H1 (cell line): ENCODE measurements at regions not wholly inside any gene's neighbourhood (a gene's known extent, or its start where the extent isn't known, plus 50 kb on each side); places are given as distances from the start of the nearest gene placed in this dataset.

Experiments used
- CTCF ChIA-PET: fragments of 300-600 bp; sonication (Branson Sonifier 250); formaldehyde crosslinking; loops from one replicate; lab custom pipeline; 2021; ENCODE audit not compliant: partially characterized antibody; lab: Charles Lee
- POLR2A ChIA-PET: fragments of 300-600 bp; sonication (Branson Sonifier 250); formaldehyde crosslinking; loops from one replicate; lab custom pipeline; 2021; ENCODE audit warnings: inconsistent platforms; ENCODE audit not compliant: partially characterized antibody; lab: Charles Lee
- DNase-seq, 2 experiments: peaks; one replicate each; pipeline versions ENCODE4 v3.0.0 to v3.0.0-alpha.2; 2010 to 2022; ENCODE audit warnings: low spot score in 2 of 2, low read depth in 1 of 2, mixed read lengths in 1 of 2
- FAIRE-seq: peaks from 2 replicates; lab custom pipeline; 2011; peaks lifted over from hg19 to GRCh38; lab: Jason Lieb, UNC
- H2AFZ ChIP-seq: 2 replicates; pipeline ENCODE4 v1.8.1; 2012; ENCODE audit warnings: low read length, inconsistent platforms
- H2AK5ac ChIP-seq: 2 replicates; pipeline ENCODE4 v1.6.1; 2013; ENCODE audit warnings: low read depth, low read length
- H2BK120ac ChIP-seq: replicated peaks from 2 replicates; pipeline ENCODE3; 2013; ENCODE audit warnings: low read depth, low read length, inconsistent platforms
- H2BK12ac ChIP-seq: 2 replicates; pipeline ENCODE4 v1.6.1; 2013; ENCODE audit warnings: low read depth, low read length
- H2BK15ac ChIP-seq: 2 replicates; pipeline ENCODE4 v1.6.1; 2013; ENCODE audit warnings: low read length
- H2BK20ac ChIP-seq: 2 replicates; pipeline ENCODE4 v1.6.1; 2013; ENCODE audit warnings: low read length
- H2BK5ac ChIP-seq: 2 replicates; pipeline ENCODE4 v1.6.1; 2013; ENCODE audit warnings: low read depth, low read length
- H3K14ac ChIP-seq: 2 replicates; pipeline ENCODE4 v1.6.1; 2013; ENCODE audit warnings: inconsistent platforms; ENCODE audit not compliant: insufficient read length
- H3K18ac ChIP-seq: 2 replicates; pipeline ENCODE4 v1.6.1; 2013; ENCODE audit warnings: low read length; ENCODE audit errors: extremely low read depth
- H3K23ac ChIP-seq: 2 replicates; pipeline ENCODE4 v1.6.1; 2013; ENCODE audit warnings: inconsistent platforms; ENCODE audit not compliant: insufficient read length
- H3K23me2 ChIP-seq: 2 replicates; pipeline ENCODE4 v1.6.1; 2013; ENCODE audit warnings: low read depth, low read length
- H3K27ac ChIP-seq: 2 replicates; pipeline ENCODE4 v1.6.1; 2011; ENCODE audit warnings: low read depth, low read length, inconsistent platforms
- H3K27me3 ChIP-seq, 4 experiments: replicated peaks in 1 of 4; 1 replicate in 1 of 4; 2 replicates in 3 of 4; pipeline versions ENCODE4 v1.6.1 to v1.8.1; 2011 to 2013; ENCODE audit warnings: low read length in 3 of 4, mild to moderate bottlenecking in 3 of 4, inconsistent platforms in 2 of 4, mixed read lengths in 2 of 4, moderate library complexity in 1 of 4; ENCODE audit not compliant: control insufficient read depth in 3 of 4, insufficient read depth in 3 of 4; ENCODE audit errors: extremely low read depth in 1 of 4
- H3K36me3 ChIP-seq, 4 experiments: 2 replicates each; pipeline versions ENCODE4 v1.6.1 to v1.8.1; 2011 to 2013; ENCODE audit warnings: mild to moderate bottlenecking in 4 of 4, low read length in 3 of 4, moderate library complexity in 2 of 4, control low read depth in 1 of 4, inconsistent platforms in 1 of 4; ENCODE audit not compliant: insufficient read depth in 4 of 4, control insufficient read depth in 2 of 4
- H3K4ac ChIP-seq: replicated peaks from 2 replicates; pipeline ENCODE3; 2013; ENCODE audit warnings: low read length, low read depth, mixed read lengths, inconsistent platforms; ENCODE audit not compliant: insufficient read length
- H3K4me1 ChIP-seq, 4 experiments: replicated peaks in 1 of 4; 1 replicate in 1 of 4; 2 replicates in 3 of 4; pipeline versions ENCODE4 v1.6.1 to v1.8.1; 2011 to 2013; ENCODE audit warnings: low read length in 3 of 4, inconsistent platforms in 2 of 4, mixed read lengths in 1 of 4; ENCODE audit not compliant: insufficient read depth in 4 of 4, control insufficient read depth in 3 of 4
- H3K4me2 ChIP-seq, 2 experiments: 2 replicates each; pipeline versions ENCODE4 v1.6.1 to v1.8.1; 2011 to 2013; ENCODE audit warnings: low read depth in 2 of 2, low read length in 2 of 2, control low read depth in 1 of 2, inconsistent platforms in 1 of 2, mild to moderate bottlenecking in 1 of 2; ENCODE audit not compliant: insufficient read depth in 1 of 2
- H3K4me3 ChIP-seq, 4 experiments: fragments of 200-600, 300-600 bp in 1 of 4; sonication (generic), shearing (Covaris generic), sonication (Bioruptor Twin) in 1 of 4; 2 replicates each; pipeline versions ENCODE4 v1.5.1 to v1.8.1; 2011 to 2016; ENCODE audit warnings: low read length in 4 of 4, low read depth in 3 of 4, control low read depth in 2 of 4, inconsistent platforms in 2 of 4, mild to moderate bottlenecking in 2 of 4, mixed read lengths in 1 of 4, moderate library complexity in 1 of 4; ENCODE audit not compliant: insufficient read depth in 2 of 4; ENCODE audit errors: extremely low read depth in 1 of 4
- H3K56ac ChIP-seq: replicated peaks from 2 replicates; pipeline ENCODE3; 2013; ENCODE audit warnings: low read depth, mild to moderate bottlenecking, mixed read lengths, low read length, inconsistent platforms; ENCODE audit not compliant: insufficient read length
- H3K79me1 ChIP-seq: 2 replicates; pipeline ENCODE4 v1.6.1; 2013; ENCODE audit warnings: low read depth, low read length, control low read depth
- H3K79me2 ChIP-seq, 2 experiments: 2 replicates each; pipeline versions ENCODE4 v1.6.1 to v1.8.1; 2012 to 2013; ENCODE audit warnings: low read length in 2 of 2, mild to moderate bottlenecking in 2 of 2, inconsistent platforms in 1 of 2; ENCODE audit not compliant: insufficient read depth in 2 of 2, control insufficient read depth in 1 of 2
- H3K9ac ChIP-seq, 4 experiments: replicated peaks in 1 of 4; 1 replicate in 1 of 4; 2 replicates in 3 of 4; pipeline versions ENCODE4 v1.6.1 to v1.8.1; 2011 to 2013; ENCODE audit warnings: low read depth in 3 of 4, low read length in 3 of 4, control low read depth in 2 of 4, mild to moderate bottlenecking in 2 of 4, moderate library complexity in 2 of 4, inconsistent platforms in 1 of 4; ENCODE audit errors: extremely low read depth in 1 of 4
- H3K9me3 ChIP-seq, 2 experiments: 2 replicates each; pipeline versions ENCODE4 v1.6.1 to v1.8.1; 2012 to 2013; ENCODE audit warnings: mild to moderate bottlenecking in 2 of 2, moderate library complexity in 2 of 2, control low read depth in 1 of 2, inconsistent platforms in 1 of 2, low read depth in 1 of 2, low read length in 1 of 2, mixed read lengths in 1 of 2; ENCODE audit not compliant: insufficient read depth in 2 of 2
- H4K20me1 ChIP-seq, 2 experiments: replicated peaks in 1 of 2; 2 replicates each; pipeline versions ENCODE3 to v1.8.1; 2011 to 2013; ENCODE audit warnings: inconsistent platforms in 2 of 2, low read length in 2 of 2, mild to moderate bottlenecking in 1 of 2; ENCODE audit not compliant: insufficient read depth in 2 of 2, control insufficient read depth in 1 of 2
- H4K5ac ChIP-seq: 2 replicates; pipeline ENCODE4 v1.6.1; 2013; ENCODE audit warnings: low read length, low read depth, mixed read lengths, inconsistent platforms; ENCODE audit not compliant: insufficient read length
- H4K8ac ChIP-seq: 2 replicates; pipeline ENCODE4 v1.8.0; 2013; ENCODE audit warnings: mild to moderate bottlenecking, moderate library complexity, low read length, inconsistent platforms; ENCODE audit not compliant: insufficient read depth; ENCODE audit errors: extremely low read depth
- H4K91ac ChIP-seq: replicated peaks from 2 replicates; pipeline ENCODE3; 2013; ENCODE audit warnings: low read length, mixed read lengths, inconsistent platforms; ENCODE audit not compliant: insufficient read length
- ATF2 ChIP-seq: IDR thresholded peaks from 2 replicates; pipeline ENCODE4 v1.6.1; 2012; ENCODE audit warnings: low read length, inconsistent platforms
- CBX5 ChIP-seq: fragments of 300-800, 300-1000 bp; sonication (generic); IDR thresholded peaks from 2 replicates; pipeline ENCODE4 v1.7.1; 2016; ENCODE audit warnings: antibody characterized with exemption, low read length, low read depth
- E2F6 ChIP-seq: IDR thresholded peaks from 2 replicates; pipeline ENCODE4 v1.6.1; 2012; ENCODE audit warnings: inconsistent platforms
- EP300 ChIP-seq, 2 experiments: IDR thresholded peaks; 1 replicate in 1 of 2; 2 replicates in 1 of 2; pipeline ENCODE4 v1.6.1; 2011 to 2012; ENCODE audit warnings: low read depth in 2 of 2, low read length in 2 of 2, mild to moderate bottlenecking in 2 of 2, borderline replicate concordance in 1 of 2, inconsistent platforms in 1 of 2, moderate library complexity in 1 of 2
- FOSL1 ChIP-seq: IDR thresholded peaks from 2 replicates; pipeline ENCODE4 v1.6.1; 2011; ENCODE audit warnings: mild to moderate bottlenecking, low read depth, low read length, moderate library complexity; ENCODE audit not compliant: insufficient read depth
- KDM1A ChIP-seq: fragments of 200-600, 300-600 bp; sonication (generic); IDR thresholded peaks from 2 replicates; pipeline ENCODE4 v1.7.1; 2016; ENCODE audit warnings: mild to moderate bottlenecking, low read length, borderline replicate concordance
- MAX ChIP-seq: IDR thresholded peaks from 2 replicates; pipeline ENCODE4 v1.6.1; 2012; ENCODE audit warnings: inconsistent platforms
- RBBP5 ChIP-seq: IDR thresholded peaks from 2 replicates; pipeline ENCODE4 v1.7.1; 2012; ENCODE audit warnings: low read depth, mild to moderate bottlenecking, inconsistent platforms, low read length, moderate library complexity, borderline replicate concordance
- SUZ12 ChIP-seq: fragments of 200-600 bp; sonication (generic); IDR thresholded peaks from 2 replicates; pipeline ENCODE4 v1.6.1; 2012; ENCODE audit warnings: mild to moderate bottlenecking, inconsistent platforms, low read length, moderate library complexity, mixed read lengths
- TAF7 ChIP-seq: optimal IDR thresholded peaks from 2 replicates; pipeline ENCODE3; 2011; ENCODE audit warnings: low read depth, mild to moderate bottlenecking, inconsistent platforms, low read length, moderate library complexity, borderline replicate concordance
- WGBS, 2 experiments: shearing (Covaris generic) in 1 of 2; methylation state at CpG; one replicate each; pipeline versions ENCODE4 v1.1.6 to v1.1.7; 2013 to 2015; ENCODE audit warnings: low lambda C conversion rate in 2 of 2, mixed read lengths in 2 of 2, inconsistent platforms in 1 of 2, low coverage in 1 of 2, missing lambda C conversion rate in 1 of 2; ENCODE audit not compliant: insufficient replicate concordance in 2 of 2, insufficient coverage in 1 of 2, insufficient read length in 1 of 2; ENCODE audit errors: extremely low coverage in 1 of 2, missing lambda C conversion rate in 1 of 2; 5-methylcytosine and 5-hydroxymethylcytosine counted together

GRCh38 chr4:157791236-157791635, 381.6 kb downstream of the GASK1B start:
- Histone ChIP-seq H3K36me3 (no peaks in the 10 kb centered on the region), H2BK20ac (no peak overlapping the region), H3K79me1 (no peaks in the 10 kb centered on the region), H3K27ac (no peak overlapping the region), H2BK12ac (no peak overlapping the region), H3K56ac (no peak overlapping the region), H3K9me3 (no peaks in the 10 kb centered on the region), H3K4ac (no peak overlapping the region), H4K8ac (no peak overlapping the region), H2AK5ac (no peak overlapping the region), H2BK5ac (no peak overlapping the region), H2BK120ac (no peak overlapping the region), H2AFZ (no peak overlapping the region), H4K5ac (no peak overlapping the region), H3K9ac (no peak overlapping the region), H4K20me1 (no peaks in the 10 kb centered on the region), H3K4me1 (peaks cover 0 to 3% (median 0%) of the 10 kb centered on the region in 4 experiments; a peak in 1 of 7 replicates), H3K18ac (no peak overlapping the region), H3K23ac (no peak overlapping the region), H3K27me3 (peaks cover 0 to 2% (median 0%) of the 10 kb centered on the region in 4 experiments; a peak in 1 of 7 replicates), H3K79me2 (no peaks in the 10 kb centered on the region), H3K4me3 (no peak overlapping the region), H3K23me2 (no peaks in the 10 kb centered on the region), H2BK15ac (no peak overlapping the region), H3K14ac (no peak overlapping the region), H4K91ac (no peak overlapping the region), H3K4me2 (no peak overlapping the region)
- FAIRE-seq (no peak), DNase-seq (no peak)
- ChIA-PET CTCF (interaction anchor here (1.5 kb wide), 1 partner anchor 10 kb away, joined by 9 read pairs; no protein-coding TSS in a partner anchor), POLR2A (no interaction called here)
- 91% methylated on average over 1 of the region's 1 CpG; no CpG with 5 or more reads in 1 of the 2 experiments for WGBS, 2 experiments
- TF ChIP-seq FOSL1 (no peak), KDM1A (no peak), SUZ12 (no peak), ATF2 (no peak), CBX5 (no peak), TAF7 (no peak), EP300 (IDR thresholded peaks at IDR 0.05; ENCODE audit: borderline replicate concordance in 1 of 2, low read depth in 2 of 2, low read length in 2 of 2) (no peak), RBBP5 (no peak), MAX (no peak), E2F6 (no peak)
